Right lobe of liver (tissue), 4 donors: ENCODE measurements at regions not wholly inside any gene's neighbourhood (a gene's known extent, or its start where the extent isn't known, plus 50 kb on each side); places are given as distances from the start of the nearest gene placed in this dataset.

Experiments used
- CTCF ChIP-seq, 4 donors: fragments of 200-600 bp in 3 of 4; fragments of 450-650 bp in 1 of 4; IDR thresholded peaks; one replicate each; pipeline versions ENCODE4 v1.5.1 to v1.8.0; 2016 to 2022; ENCODE audit warnings: antibody characterized with exemption in 4 of 4, mild to moderate bottlenecking in 2 of 4
- POLR2A ChIP-seq: fragments of 450-650 bp; IDR thresholded peaks from one replicate; pipeline ENCODE4 v1.6.1; 2017; ENCODE audit warnings: antibody characterized with exemption, mild to moderate bottlenecking
- donor health status: DM: no; HTN: no; CAD: no.
- donor health status: DM: no; HTN: no; CAD: no.
- donor health status: DM: no; HTN: yes; CAD: no.

- TF ChIP-seq CTCF (IDR thresholded peaks at IDR 0.05) = no peak
- TF ChIP-seq POLR2A = no peak
Observed at GRCh38 chr4:138301536-138301935, 59.4 kb upstream of the SLC7A11 start.
